CD4-positive, alpha-beta T cell (primary cell): ENCODE measurements at regions not wholly inside any gene's neighbourhood (a gene's known extent, or its start where the extent isn't known, plus 50 kb on each side); places are given as distances from the start of the nearest gene placed in this dataset.

Experiments used
- ATAC-seq: fragments of 200-7000 bp; cut with Tn5 transposase; one replicate; pipeline ENCODE4 v1.10.0; 2022; ENCODE audit warnings: mild to moderate bottlenecking; ENCODE audit not compliant: poor library complexity
- CTCF ChIA-PET: fragments of 350-600 bp; sonication (Branson Sonifier 250); formaldehyde crosslinking; loops from one replicate; lab custom pipeline; 2021; ENCODE audit warnings: antibody characterized with exemption, inconsistent platforms; lab: Charles Lee
- POLR2A ChIA-PET: fragments of 350-600 bp; sonication (Branson Sonifier 250); formaldehyde crosslinking; loops from one replicate; lab custom pipeline; 2021; ENCODE audit warnings: antibody characterized with exemption, inconsistent platforms; lab: Charles Lee
- DNase-seq, 14 experiments: peaks; one replicate each; pipeline ENCODE4 v3.0.0-alpha.2; 2013 to 2020; ENCODE audit warnings: mixed read lengths in 2 of 14
- H3K27ac ChIP-seq, 2 donors: one replicate each; pipeline versions ENCODE4 v1.5.1 to v1.7.0; 2013; ENCODE audit warnings: low read length in 2 of 2, low read depth in 1 of 2, mild to moderate bottlenecking in 1 of 2
- H3K27me3 ChIP-seq, 2 experiments: 1 replicate in 1 of 2; 2 replicates in 1 of 2; pipeline versions ENCODE4 v1.6.1 to v1.7.0; 2013; ENCODE audit warnings: low read length in 2 of 2, control low read depth in 1 of 2, mild to moderate bottlenecking in 1 of 2, moderate library complexity in 1 of 2; ENCODE audit not compliant: insufficient read depth in 2 of 2, control insufficient read depth in 1 of 2
- H3K36me3 ChIP-seq: one replicate; pipeline ENCODE4 v1.6.1; 2013; ENCODE audit warnings: low read length, control low read depth; ENCODE audit not compliant: insufficient read depth
- H3K4me1 ChIP-seq: one replicate; pipeline ENCODE4 v1.6.1; 2013; ENCODE audit warnings: low read length, control low read depth; ENCODE audit not compliant: insufficient read depth
- H3K4me3 ChIP-seq: one replicate; pipeline ENCODE4 v1.5.1; 2013; ENCODE audit warnings: mild to moderate bottlenecking, low read length, moderate library complexity
- H3K9me3 ChIP-seq, 2 experiments: 1 replicate in 1 of 2; 2 replicates in 1 of 2; pipeline versions ENCODE4 v1.6.1 to v1.7.0; 2013; ENCODE audit warnings: low read length in 2 of 2, mild to moderate bottlenecking in 2 of 2, control low read depth in 1 of 2, moderate library complexity in 1 of 2; ENCODE audit not compliant: control insufficient read depth in 1 of 2, insufficient read depth in 1 of 2
- H3K27ac Mint-ChIP-seq: one replicate; pipeline ENCODE4 v1.8.0; 2020; ENCODE audit warnings: mixed read lengths
- H3K27me3 Mint-ChIP-seq: one replicate; pipeline ENCODE4 v1.8.0; 2021; ENCODE audit warnings: mixed read lengths
- H3K36me3 Mint-ChIP-seq: one replicate; pipeline ENCODE4 v1.8.0; 2021; ENCODE audit warnings: low read depth, mixed read lengths
- H3K4me1 Mint-ChIP-seq: one replicate; pipeline ENCODE4 v1.8.0; 2021; ENCODE audit warnings: low read depth, mixed read lengths
- H3K4me3 Mint-ChIP-seq: one replicate; pipeline ENCODE4 v1.8.0; 2020; ENCODE audit warnings: mild to moderate bottlenecking, mixed read lengths
- H3K9me3 Mint-ChIP-seq: one replicate; pipeline ENCODE4 v1.8.0; 2020; ENCODE audit warnings: mixed read lengths
- intact Hi-C, 2 experiments: fragments of 100-400 bp; cut with DNase I in 1 of 2; cut with micrococcal nuclease in 1 of 2; formaldehyde crosslinking; loops; one replicate each; pipeline versions ENCODE4 v1.15.1 to v1.9.0; 2023 to 2025; cut with DNase I, micrococcal nuclease
- TF ChIP-seq, protein P1 (sequence below): fragments of 200-600 bp; IDR thresholded peaks from one replicate; pipeline ENCODE4 v1.8.0; 2022; ENCODE audit warnings: antibody characterized with exemption, mild to moderate bottlenecking

GRCh38 chrX:113743069-113743468, 840.8 kb upstream of the HTR2C start:
- TF ChIP-seq, protein P1, sequence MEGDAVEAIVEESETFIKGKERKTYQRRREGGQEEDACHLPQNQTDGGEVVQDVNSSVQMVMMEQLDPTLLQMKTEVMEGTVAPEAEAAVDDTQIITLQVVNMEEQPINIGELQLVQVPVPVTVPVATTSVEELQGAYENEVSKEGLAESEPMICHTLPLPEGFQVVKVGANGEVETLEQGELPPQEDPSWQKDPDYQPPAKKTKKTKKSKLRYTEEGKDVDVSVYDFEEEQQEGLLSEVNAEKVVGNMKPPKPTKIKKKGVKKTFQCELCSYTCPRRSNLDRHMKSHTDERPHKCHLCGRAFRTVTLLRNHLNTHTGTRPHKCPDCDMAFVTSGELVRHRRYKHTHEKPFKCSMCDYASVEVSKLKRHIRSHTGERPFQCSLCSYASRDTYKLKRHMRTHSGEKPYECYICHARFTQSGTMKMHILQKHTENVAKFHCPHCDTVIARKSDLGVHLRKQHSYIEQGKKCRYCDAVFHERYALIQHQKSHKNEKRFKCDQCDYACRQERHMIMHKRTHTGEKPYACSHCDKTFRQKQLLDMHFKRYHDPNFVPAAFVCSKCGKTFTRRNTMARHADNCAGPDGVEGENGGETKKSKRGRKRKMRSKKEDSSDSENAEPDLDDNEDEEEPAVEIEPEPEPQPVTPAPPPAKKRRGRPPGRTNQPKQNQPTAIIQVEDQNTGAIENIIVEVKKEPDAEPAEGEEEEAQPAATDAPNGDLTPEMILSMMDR = no peak
- Mint-ChIP-seq H3K27me3 (no peaks in the 10 kb centered on the region), H3K27ac (no peak overlapping the region)

DNA sequence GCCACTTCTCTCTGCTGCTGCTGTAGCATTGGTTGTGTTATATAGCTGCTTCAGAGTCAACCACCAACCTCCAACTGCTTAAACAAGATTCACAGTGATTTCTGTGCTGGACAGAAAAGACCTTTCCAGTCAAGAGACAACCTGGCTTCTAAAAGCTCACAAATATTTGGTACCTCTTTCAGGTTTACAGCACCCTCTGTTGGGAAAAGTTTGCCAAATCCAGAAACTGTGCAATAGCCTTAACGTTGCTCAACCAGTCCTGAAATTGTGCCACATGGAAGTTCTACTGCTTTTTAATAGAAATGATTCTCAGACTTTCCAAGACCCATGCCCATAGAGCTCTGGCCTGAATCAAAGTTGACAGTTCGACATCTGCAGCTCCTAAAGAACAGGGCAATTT, 842.1 kb upstream of the HTR2C start:
- ChIA-PET POLR2A (no interaction called here), CTCF (no interaction called here)
- no peak overlapping the region for H3K4me3 Mint-ChIP-seq
- Histone ChIP-seq H3K4me1 (no peaks in the 10 kb centered on the region), H3K36me3 (no peaks in the 10 kb centered on the region), H3K27me3 (no peaks in the 10 kb centered on the region), H3K27ac (no peak overlapping the region), H3K9me3 (no peaks in the 10 kb centered on the region), H3K4me3 (no peak overlapping the region)
- intact Hi-C loops = no loop called here
- H3K36me3 Mint-ChIP-seq = no peaks in the 10 kb centered on the region
- no peak for ATAC-seq
- TF ChIP-seq, protein P1 = no peak
- no peaks in the 10 kb centered on the region for H3K27me3 Mint-ChIP-seq
- no peaks in the 10 kb centered on the region for H3K9me3 Mint-ChIP-seq
- H3K27ac Mint-ChIP-seq = no peak overlapping the region
- no peak for DNase-seq
- no peaks in the 10 kb centered on the region for H3K4me1 Mint-ChIP-seq

More at GRCh38 chrX:113743069-113743468, 840.8 kb upstream of the HTR2C start:
- Histone ChIP-seq H3K36me3 (no peaks in the 10 kb centered on the region), H3K4me1 (no peaks in the 10 kb centered on the region), H3K27me3 (no peaks in the 10 kb centered on the region), H3K9me3 (no peaks in the 10 kb centered on the region), H3K27ac (no peak overlapping the region), H3K4me3 (no peak overlapping the region)
- Mint-ChIP-seq H3K9me3 (no peaks in the 10 kb centered on the region), H3K4me1 (no peaks in the 10 kb centered on the region), H3K4me3 (no peak overlapping the region), H3K36me3 (no peaks in the 10 kb centered on the region)
- ChIA-PET POLR2A (no interaction called here), CTCF (no interaction called here)
- intact Hi-C loops = no loop called here
- DNase-seq = no peak
- no peak for ATAC-seq

GRCh38 chrX:113728937-113729336, 854.9 kb upstream of the HTR2C start:
- no peaks in the 10 kb centered on the region for H3K9me3 ChIP-seq
- Mint-ChIP-seq H3K9me3 (no peaks in the 10 kb centered on the region), H3K27me3 (no peaks in the 10 kb centered on the region), H3K36me3 (no peaks in the 10 kb centered on the region), H3K4me3 (no peak overlapping the region), H3K4me1 (no peaks in the 10 kb centered on the region), H3K27ac (no peak overlapping the region)
- H3K4me3 ChIP-seq = no peak overlapping the region
- H3K36me3 ChIP-seq = no peaks in the 10 kb centered on the region
- H3K27ac ChIP-seq = no peak overlapping the region
- ChIA-PET POLR2A (no interaction called here), CTCF (no interaction called here)
- ATAC-seq (no peak), DNase-seq (no peak)
- intact Hi-C loops = no loop called here
- no peaks in the 10 kb centered on the region for H3K27me3 ChIP-seq
- no peaks in the 10 kb centered on the region for H3K4me1 ChIP-seq
- TF ChIP-seq, protein P1 = no peak
